Glutamatergic neuron (in vitro differentiated cells): ENCODE measurements at regions not wholly inside any gene's neighbourhood (a gene's known extent, or its start where the extent isn't known, plus 50 kb on each side); places are given as distances from the start of the nearest gene placed in this dataset.

Experiments
- DNase-seq: peaks from one replicate; pipeline ENCODE4 v3.0.0; 2022
- H3K27ac Mint-ChIP-seq: one replicate; pipeline ENCODE4 v1.8.0; 2020; ENCODE audit warnings: mild to moderate bottlenecking, mixed read lengths, inconsistent platforms; ENCODE audit not compliant: unreplicated experiment
- H3K27me3 Mint-ChIP-seq: one replicate; pipeline ENCODE4 v1.8.0; 2020; ENCODE audit warnings: mild to moderate bottlenecking, moderate library complexity, mixed read lengths, inconsistent platforms; ENCODE audit not compliant: unreplicated experiment
- H3K36me3 Mint-ChIP-seq: one replicate; pipeline ENCODE4 v1.8.0; 2020; ENCODE audit warnings: mild to moderate bottlenecking, mixed read lengths, inconsistent platforms; ENCODE audit not compliant: unreplicated experiment
- H3K4me1 Mint-ChIP-seq: one replicate; pipeline ENCODE4 v1.8.0; 2020; ENCODE audit warnings: mild to moderate bottlenecking, low read depth, mixed read lengths, inconsistent platforms; ENCODE audit not compliant: unreplicated experiment
- H3K4me3 Mint-ChIP-seq: one replicate; pipeline ENCODE4 v1.8.0; 2020; ENCODE audit warnings: mild to moderate bottlenecking, mixed read lengths, inconsistent platforms; ENCODE audit not compliant: unreplicated experiment
- H3K9me3 Mint-ChIP-seq: one replicate; pipeline ENCODE4 v1.8.0; 2020; ENCODE audit warnings: mild to moderate bottlenecking, moderate library complexity, mixed read lengths, inconsistent platforms; ENCODE audit not compliant: unreplicated experiment
- TF ChIP-seq, protein P1 (sequence below): fragments of 200-600 bp; sonication (generic); IDR thresholded peaks from one replicate; pipeline ENCODE4 v1.5.0; 2021; ENCODE audit not compliant: partially characterized antibody, unreplicated experiment

DNA sequence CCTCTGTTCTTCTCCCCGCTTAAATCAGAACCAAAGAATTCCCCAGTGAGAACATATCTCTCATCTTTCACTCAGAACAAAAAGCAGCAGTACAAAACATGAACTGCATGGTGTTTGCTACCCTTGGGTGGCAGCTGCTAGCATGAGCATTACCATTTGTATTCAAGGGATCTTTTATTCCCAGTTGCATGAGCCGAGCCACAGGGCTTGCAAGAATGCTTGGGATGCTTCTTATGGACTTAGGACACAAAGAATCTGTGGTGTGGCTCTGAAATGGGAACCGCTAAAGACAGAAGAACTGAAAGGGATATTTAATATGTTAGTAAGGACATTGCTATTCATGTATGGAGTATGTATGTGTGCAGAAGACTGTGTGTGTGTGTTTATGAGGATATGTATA, 190.6 kb downstream of the TMX1 start:
- H3K36me3 Mint-ChIP-seq, result no peaks in the 10 kb centered on the region
- DNase-seq, result no peak
- no peaks in the 10 kb centered on the region for H3K9me3 Mint-ChIP-seq
- no peaks in the 10 kb centered on the region for H3K27me3 Mint-ChIP-seq
- TF ChIP-seq, protein P1, sequence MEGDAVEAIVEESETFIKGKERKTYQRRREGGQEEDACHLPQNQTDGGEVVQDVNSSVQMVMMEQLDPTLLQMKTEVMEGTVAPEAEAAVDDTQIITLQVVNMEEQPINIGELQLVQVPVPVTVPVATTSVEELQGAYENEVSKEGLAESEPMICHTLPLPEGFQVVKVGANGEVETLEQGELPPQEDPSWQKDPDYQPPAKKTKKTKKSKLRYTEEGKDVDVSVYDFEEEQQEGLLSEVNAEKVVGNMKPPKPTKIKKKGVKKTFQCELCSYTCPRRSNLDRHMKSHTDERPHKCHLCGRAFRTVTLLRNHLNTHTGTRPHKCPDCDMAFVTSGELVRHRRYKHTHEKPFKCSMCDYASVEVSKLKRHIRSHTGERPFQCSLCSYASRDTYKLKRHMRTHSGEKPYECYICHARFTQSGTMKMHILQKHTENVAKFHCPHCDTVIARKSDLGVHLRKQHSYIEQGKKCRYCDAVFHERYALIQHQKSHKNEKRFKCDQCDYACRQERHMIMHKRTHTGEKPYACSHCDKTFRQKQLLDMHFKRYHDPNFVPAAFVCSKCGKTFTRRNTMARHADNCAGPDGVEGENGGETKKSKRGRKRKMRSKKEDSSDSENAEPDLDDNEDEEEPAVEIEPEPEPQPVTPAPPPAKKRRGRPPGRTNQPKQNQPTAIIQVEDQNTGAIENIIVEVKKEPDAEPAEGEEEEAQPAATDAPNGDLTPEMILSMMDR, result no peak
- peak overlapping the region; percentile 31 for H3K4me3 Mint-ChIP-seq
- H3K27ac Mint-ChIP-seq, result peak overlapping the region; percentile 25
- H3K4me1 Mint-ChIP-seq, result peaks cover 20% of the 10 kb centered on the region

DNA sequence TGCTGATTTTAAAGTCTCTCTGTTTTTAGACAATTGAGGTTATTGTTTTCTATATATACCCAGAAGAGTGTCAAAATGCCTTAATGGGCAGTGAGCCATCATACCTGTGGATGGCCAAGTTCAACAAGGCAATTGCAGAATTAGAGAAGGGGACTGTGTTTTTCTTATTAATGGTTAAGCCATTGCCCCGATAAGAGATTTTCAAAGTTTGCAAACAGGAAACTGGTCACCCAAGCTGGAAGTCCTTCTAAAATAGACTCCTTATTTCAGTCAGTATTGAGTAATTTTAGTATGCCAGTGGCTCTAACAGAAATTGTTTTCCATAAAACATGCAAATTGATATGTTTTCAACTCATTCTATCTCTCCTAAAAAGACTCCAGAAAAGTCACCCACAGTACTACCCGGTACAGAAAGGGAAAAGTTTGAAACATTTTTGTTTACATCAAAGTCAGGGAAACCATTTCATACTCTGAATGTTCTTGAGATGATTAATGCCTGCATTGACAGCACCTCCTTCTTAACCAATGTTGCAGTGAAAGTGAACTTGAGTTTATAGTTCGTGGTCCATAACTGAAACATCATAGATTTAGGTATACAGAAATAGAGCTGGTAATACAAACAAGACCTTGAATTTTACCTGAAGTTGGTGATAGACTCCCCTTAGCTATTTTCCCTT, 191.1 kb downstream of the TMX1 start:
- TF ChIP-seq, protein P1, result no peak

DNA sequence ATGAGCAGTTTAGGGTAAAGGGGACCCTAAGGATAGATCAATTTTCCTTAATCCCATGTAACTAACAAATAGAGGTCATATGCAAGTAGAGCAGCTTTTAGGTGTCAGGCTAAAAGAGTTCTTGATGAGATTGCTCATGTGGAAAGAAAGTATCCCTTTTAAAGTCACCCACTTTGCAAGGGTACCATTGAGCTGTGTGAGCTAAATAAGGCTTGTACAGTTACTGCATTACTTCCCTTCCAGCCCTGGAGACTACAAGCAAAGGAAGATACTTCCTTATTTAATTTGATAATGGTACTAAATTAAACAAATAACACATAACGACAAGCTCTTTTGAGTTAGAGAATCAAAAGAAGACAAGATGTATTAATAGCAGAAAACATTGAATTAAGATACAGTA, 191.7 kb downstream of the TMX1 start:
- H3K27ac Mint-ChIP-seq, result no peak overlapping the region
- H3K9me3 Mint-ChIP-seq, result no peaks in the 10 kb centered on the region
- H3K4me1 Mint-ChIP-seq, result peaks cover 20% of the 10 kb centered on the region
- H3K4me3 Mint-ChIP-seq, result no peak overlapping the region
- H3K36me3 Mint-ChIP-seq, result no peaks in the 10 kb centered on the region
- TF ChIP-seq, protein P1, result no peak
- DNase-seq, result no peak
- peaks cover 2% of the 10 kb centered on the region for H3K27me3 Mint-ChIP-seq

More for the DNA sequence above, 191.1 kb downstream of the TMX1 start:
- Mint-ChIP-seq H3K9me3 (no peaks in the 10 kb centered on the region), H3K4me3 (no peak overlapping the region), H3K27ac (peak overlapping the region; percentile 25), H3K27me3 (no peaks in the 10 kb centered on the region), H3K36me3 (no peaks in the 10 kb centered on the region), H3K4me1 (peaks cover 20% of the 10 kb centered on the region)
- DNase-seq, result no peak

DNA sequence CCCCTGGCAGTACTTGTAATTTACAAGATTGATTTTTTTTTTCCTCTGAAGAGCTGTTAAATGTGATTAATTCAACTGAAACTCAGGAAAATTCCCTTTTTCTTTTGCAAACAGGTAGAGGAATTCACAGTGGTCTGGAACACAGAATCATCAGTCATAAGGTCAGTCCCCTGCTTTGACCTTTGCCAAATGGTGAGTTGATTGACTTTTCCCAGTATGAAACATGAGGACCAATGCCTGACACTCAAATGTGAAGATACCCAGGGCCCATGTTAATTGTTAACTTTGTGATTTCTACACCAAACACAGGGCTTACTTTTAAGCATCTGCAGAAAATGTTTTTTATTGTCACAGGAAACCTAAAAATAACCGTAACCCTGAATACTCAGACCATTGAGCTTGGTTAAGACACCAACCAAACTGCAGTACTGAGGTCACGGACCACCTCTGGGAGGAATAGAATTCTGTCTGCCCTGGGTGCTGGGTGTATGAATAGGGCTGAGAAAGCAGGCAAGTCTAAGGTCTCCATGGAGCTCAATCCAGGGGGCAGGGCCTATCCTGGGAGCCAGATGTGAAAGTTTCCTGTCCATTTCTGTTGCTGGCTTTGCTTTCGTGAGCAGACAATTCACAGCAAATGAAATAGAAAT, 192.4 kb downstream of the TMX1 start:
- H3K9me3 Mint-ChIP-seq, result no peaks in the 10 kb centered on the region
- peaks cover 20% of the 10 kb centered on the region for H3K4me1 Mint-ChIP-seq
- H3K27me3 Mint-ChIP-seq, result peaks cover 2% of the 10 kb centered on the region
- no peak overlapping the region for H3K27ac Mint-ChIP-seq
- TF ChIP-seq, protein P1, result no peak
- DNase-seq, result no peak
- no peak overlapping the region for H3K4me3 Mint-ChIP-seq
- H3K36me3 Mint-ChIP-seq, result no peaks in the 10 kb centered on the region

DNA sequence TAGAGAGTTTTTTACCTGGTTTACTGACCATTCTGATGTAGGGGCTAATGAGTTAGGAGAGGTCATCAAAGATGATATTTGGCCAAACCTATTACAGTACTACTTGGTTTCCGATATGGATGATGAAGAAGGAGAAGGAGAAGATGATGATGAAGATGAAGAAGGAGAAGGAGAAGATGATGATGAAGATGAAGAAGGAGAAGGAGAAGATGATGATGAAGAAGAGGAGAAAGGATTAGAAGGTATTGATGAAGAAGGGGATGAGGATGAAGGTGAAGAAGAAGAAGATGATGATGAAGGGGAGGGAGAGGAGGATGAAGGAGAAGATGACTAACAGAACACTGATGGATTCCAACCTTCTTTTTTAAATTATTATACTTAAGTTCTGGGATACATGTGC, 196.6 kb downstream of the TMX1 start:
- TF ChIP-seq, protein P1, result no peak
- Mint-ChIP-seq H3K27me3 (peaks cover 2% of the 10 kb centered on the region), H3K9me3 (no peaks in the 10 kb centered on the region), H3K4me3 (no peak overlapping the region), H3K4me1 (peaks cover 9% of the 10 kb centered on the region), H3K27ac (no peak overlapping the region), H3K36me3 (no peaks in the 10 kb centered on the region)
- no peak for DNase-seq
